Mucosa of descending colon (tissue), 3 donors: ENCODE measurements at regions not wholly inside any gene's neighbourhood (a gene's known extent, or its start where the extent isn't known, plus 50 kb on each side); places are given as distances from the start of the nearest gene placed in this dataset.

ENCODE experiments used
- ATAC-seq: fragments of 200-7000 bp; cut with Tn5 transposase; one replicate; pipeline ENCODE4 v1.9.1; 2020; ENCODE audit warnings: mild to moderate bottlenecking, moderate library complexity
- DNase-seq, 3 donors: peaks; one replicate each; pipeline ENCODE4 v3.0.0-alpha.2; 2020
- H3K36me3 ChIP-seq: fragments of 200-600 bp; one replicate; pipeline ENCODE4 v1.8.0; 2021; ENCODE audit warnings: low read depth, mild to moderate bottlenecking
- H3K4me1 ChIP-seq: fragments of 200-600 bp; one replicate; pipeline ENCODE4 v1.8.0; 2021; ENCODE audit warnings: low read depth, mild to moderate bottlenecking
- H3K4me3 ChIP-seq: fragments of 200-600 bp; one replicate; pipeline ENCODE4 v1.8.0; 2021; ENCODE audit warnings: mild to moderate bottlenecking
- H3K9me3 ChIP-seq: fragments of 200-600 bp; one replicate; pipeline ENCODE4 v1.8.0; 2021; ENCODE audit warnings: mild to moderate bottlenecking
- intact Hi-C, 2 donors: fragments of 100-400 bp; cut with DNase I in 1 of 2; cut with micrococcal nuclease in 1 of 2; formaldehyde crosslinking; loops; one replicate each; pipeline versions ENCODE4 v1.11.0 to v1.11.1; 2022; cut with DNase I, micrococcal nuclease
- TF ChIP-seq, protein P1 (sequence below): fragments of 200-600 bp; IDR thresholded peaks from one replicate; pipeline ENCODE4 v1.8.0; 2022; ENCODE audit warnings: antibody characterized with exemption, mild to moderate bottlenecking
- donor health status: DM: no; HTN: no; CAD: no; lungs with moderate emphysema.
- donor health status: DM: no; HTN: no; CAD: no.
- donor health status: DM: no; HTN: yes; CAD: no.

DNA sequence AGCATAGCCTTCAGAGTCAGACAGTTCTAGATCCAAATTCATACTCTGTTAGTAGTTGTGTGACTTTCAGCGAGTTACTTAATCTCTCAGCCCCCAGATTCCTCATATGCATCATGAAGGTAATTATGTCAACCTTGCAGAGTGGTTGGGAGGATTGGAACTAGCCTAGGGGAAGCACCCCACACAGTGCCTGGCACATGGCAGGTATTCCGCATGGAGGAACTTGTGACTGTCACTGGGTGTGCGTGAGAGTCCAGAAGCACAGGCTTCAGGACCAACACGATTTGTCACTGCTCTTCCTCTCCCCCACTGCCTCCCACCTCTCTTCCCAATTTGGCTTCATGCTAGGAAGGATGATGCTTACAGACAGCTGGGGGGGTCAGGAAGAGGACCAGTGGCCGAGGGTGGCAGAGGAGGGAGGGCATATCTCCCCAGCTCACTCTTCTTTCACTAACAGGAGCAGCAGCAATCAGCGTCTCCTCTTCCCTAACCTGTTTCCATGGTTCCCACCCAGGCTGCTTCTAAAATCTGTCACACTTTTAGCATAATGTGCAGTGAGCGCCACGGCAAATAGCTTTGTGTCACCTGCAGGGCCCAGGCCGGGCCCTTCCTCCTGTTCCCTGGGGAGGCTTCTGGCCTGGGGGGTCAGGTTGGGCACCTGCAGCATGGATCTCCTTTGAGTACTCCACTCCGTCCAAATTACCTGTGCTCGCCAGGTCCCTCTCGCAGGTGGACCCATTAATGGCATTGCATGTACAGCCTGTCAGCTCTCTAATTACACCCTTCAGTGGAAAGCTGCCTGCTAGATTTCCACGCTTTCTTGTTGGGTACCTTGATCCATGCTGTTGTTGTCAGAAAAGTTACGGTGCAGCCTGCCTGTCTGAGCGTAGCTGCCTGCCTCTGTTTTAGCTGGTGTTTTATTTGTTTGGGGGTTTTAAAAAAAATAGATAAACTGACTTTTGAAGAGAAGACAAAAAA is 400.4 kb downstream of the NXPE2 start:
- intact Hi-C loops: no loop called here
- H3K9me3 ChIP-seq: no peaks in the 10 kb centered on the region
- TF ChIP-seq, protein P1, sequence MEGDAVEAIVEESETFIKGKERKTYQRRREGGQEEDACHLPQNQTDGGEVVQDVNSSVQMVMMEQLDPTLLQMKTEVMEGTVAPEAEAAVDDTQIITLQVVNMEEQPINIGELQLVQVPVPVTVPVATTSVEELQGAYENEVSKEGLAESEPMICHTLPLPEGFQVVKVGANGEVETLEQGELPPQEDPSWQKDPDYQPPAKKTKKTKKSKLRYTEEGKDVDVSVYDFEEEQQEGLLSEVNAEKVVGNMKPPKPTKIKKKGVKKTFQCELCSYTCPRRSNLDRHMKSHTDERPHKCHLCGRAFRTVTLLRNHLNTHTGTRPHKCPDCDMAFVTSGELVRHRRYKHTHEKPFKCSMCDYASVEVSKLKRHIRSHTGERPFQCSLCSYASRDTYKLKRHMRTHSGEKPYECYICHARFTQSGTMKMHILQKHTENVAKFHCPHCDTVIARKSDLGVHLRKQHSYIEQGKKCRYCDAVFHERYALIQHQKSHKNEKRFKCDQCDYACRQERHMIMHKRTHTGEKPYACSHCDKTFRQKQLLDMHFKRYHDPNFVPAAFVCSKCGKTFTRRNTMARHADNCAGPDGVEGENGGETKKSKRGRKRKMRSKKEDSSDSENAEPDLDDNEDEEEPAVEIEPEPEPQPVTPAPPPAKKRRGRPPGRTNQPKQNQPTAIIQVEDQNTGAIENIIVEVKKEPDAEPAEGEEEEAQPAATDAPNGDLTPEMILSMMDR: no peak
- H3K36me3 ChIP-seq: no peaks in the 10 kb centered on the region
- DNase-seq (no peak), ATAC-seq (no peak)
- H3K4me3 ChIP-seq: no peak overlapping the region
- no peaks in the 10 kb centered on the region for H3K4me1 ChIP-seq

GRCh38 chr11:115080923-115081680 is 402.8 kb downstream of the NXPE2 start:
- Histone ChIP-seq H3K4me1 (no peaks in the 10 kb centered on the region), H3K9me3 (no peaks in the 10 kb centered on the region), H3K4me3 (no peak overlapping the region), H3K36me3 (no peaks in the 10 kb centered on the region)
- intact Hi-C loops: no loop called here
- TF ChIP-seq, protein P1: no peak
- no peak for ATAC-seq
- no peak for DNase-seq

GRCh38 chr11:115081972-115082371 is 403.6 kb downstream of the NXPE2 start:
- Histone ChIP-seq H3K4me1 (no peaks in the 10 kb centered on the region), H3K36me3 (no peaks in the 10 kb centered on the region), H3K4me3 (no peak overlapping the region), H3K9me3 (no peaks in the 10 kb centered on the region)
- intact Hi-C loops: no loop called here
- ATAC-seq (no peak), DNase-seq (no peak)
- TF ChIP-seq, protein P1: no peak

- H3K9me3 ChIP-seq: no peaks in the 10 kb centered on the region
- intact Hi-C loops: no loop called here
- DNase-seq (no peak), ATAC-seq (no peak)
- TF ChIP-seq, protein P1: no peak
- no peaks in the 10 kb centered on the region for H3K4me1 ChIP-seq
- no peak overlapping the region for H3K4me3 ChIP-seq
- no peaks in the 10 kb centered on the region for H3K36me3 ChIP-seq
Observed at GRCh38 chr11:115083144-115083806, 404.9 kb downstream of the NXPE2 start.

DNA sequence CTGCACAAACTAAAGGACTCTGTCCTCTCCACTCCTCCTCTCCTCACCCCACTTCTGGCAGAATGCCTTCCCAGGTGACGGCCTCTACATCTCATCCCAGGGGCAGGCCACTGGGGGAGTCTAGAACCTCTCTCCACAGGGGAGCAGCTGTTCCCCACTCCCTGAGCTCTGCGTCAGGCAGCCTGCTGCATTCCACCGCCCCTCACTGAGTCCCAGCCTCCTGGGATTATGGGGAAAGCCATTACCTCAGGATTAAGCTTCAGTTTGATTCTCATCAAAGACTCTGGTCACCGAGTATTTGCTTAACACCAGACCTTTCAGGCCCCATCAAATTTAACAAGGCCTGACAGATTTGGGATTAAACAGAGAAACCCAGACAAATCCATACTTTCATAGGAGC is 405.9 kb downstream of the NXPE2 start:
- TF ChIP-seq, protein P1: no peak
- DNase-seq: no peak

More for the DNA sequence above, 405.9 kb downstream of the NXPE2 start:
- H3K4me3 ChIP-seq: no peak overlapping the region
- H3K9me3 ChIP-seq: no peaks in the 10 kb centered on the region
- H3K4me1 ChIP-seq: no peaks in the 10 kb centered on the region
- no peaks in the 10 kb centered on the region for H3K36me3 ChIP-seq
- intact Hi-C loops: no loop called here
- no peak for ATAC-seq
